IPS DF 4.7 (cell line): ENCODE measurements at regions not wholly inside any gene's neighbourhood (a gene's known extent, or its start where the extent isn't known, plus 50 kb on each side); places are given as distances from the start of the nearest gene placed in this dataset.
"Not testable (repeated sequence)": the region's sequence is repeated elsewhere in the genome, so short reads cannot be mapped to it uniquely, and the experiment has no call there.

Experiments used
- DNase-seq: peaks from one replicate; pipeline ENCODE4 v3.0.0-alpha.2; 2013; ENCODE audit warnings: low spot score; ENCODE audit errors: extremely low read depth

- DNase-seq, result no peak
Measured at GRCh38 chr10:36496758-36497157, 628.6 kb upstream of the ANKRD30A start.

- DNase-seq, result no peak
Measured at GRCh38 chr10:36494371-36494770, 631.0 kb upstream of the ANKRD30A start.

GRCh38 chr10:36493516-36493880 is 631.9 kb upstream of the ANKRD30A start:
- no peak for DNase-seq

GRCh38 chr10:36492590-36493515 is 632.5 kb upstream of the ANKRD30A start:
- DNase-seq, result no peak

GRCh38 chr10:36491926-36492325 is 633.5 kb upstream of the ANKRD30A start:
- DNase-seq, result no peak

- DNase-seq, result no peak
Measured at GRCh38 chr10:36489611-36490228, 635.7 kb upstream of the ANKRD30A start.

GRCh38 chr10:36489181-36489580 is 636.2 kb upstream of the ANKRD30A start:
- no peak for DNase-seq

- no peak for DNase-seq
Measured at GRCh38 chr10:36488579-36488978, 636.8 kb upstream of the ANKRD30A start.

- DNase-seq, result no peak
Measured at GRCh38 chr10:36479073-36479472, 646.3 kb upstream of the ANKRD30A start.

GRCh38 chr10:36476399-36476798 is 649.0 kb upstream of the ANKRD30A start:
- no peak for DNase-seq

GRCh38 chr10:36475746-36476145 is 649.7 kb upstream of the ANKRD30A start:
- no peak for DNase-seq

- DNase-seq, result no peak
Measured at GRCh38 chr10:36474456-36474855, 650.9 kb upstream of the ANKRD30A start.

- DNase-seq, result no peak
Measured at GRCh38 chr10:36473122-36473521, 652.3 kb upstream of the ANKRD30A start.

- DNase-seq, result no peak
Measured at GRCh38 chr10:36469585-36469984, 655.8 kb upstream of the ANKRD30A start.

GRCh38 chr10:36468620-36469019 is 656.8 kb upstream of the ANKRD30A start:
- no peak for DNase-seq

- DNase-seq, result no peak
Measured at GRCh38 chr10:36465604-36466379, 659.6 kb upstream of the ANKRD30A start.

GRCh38 chr10:36464291-36464690 is 661.1 kb upstream of the ANKRD30A start:
- DNase-seq, result no peak

- DNase-seq, result no peak
Measured at GRCh38 chr10:36463390-36463789, 662.0 kb upstream of the ANKRD30A start.

- DNase-seq, result no peak
Measured at GRCh38 chr10:36462194-36462593, 663.2 kb upstream of the ANKRD30A start.

GRCh38 chr10:36458437-36458836 is 667.0 kb upstream of the ANKRD30A start:
- DNase-seq, result not testable (repeated sequence)

GRCh38 chr10:36457751-36458150 is 667.6 kb upstream of the ANKRD30A start:
- DNase-seq, result no peak

- DNase-seq, result no peak
Measured at GRCh38 chr10:36455526-36456133, 669.8 kb upstream of the ANKRD30A start.
